Endodermal cell (in vitro differentiated cells): ENCODE measurements at regions not wholly inside any gene's neighbourhood (a gene's known extent, or its start where the extent isn't known, plus 50 kb on each side); places are given as distances from the start of the nearest gene placed in this dataset.

Experiments
- DNase-seq: peaks from one replicate; pipeline ENCODE4 v3.0.0-alpha.2; 2017
- H3K27ac ChIP-seq: 2 replicates; pipeline ENCODE4 v1.5.1; 2013; ENCODE audit warnings: mild to moderate bottlenecking, low read depth, low read length, moderate library complexity
- H3K27me3 ChIP-seq: 2 replicates; pipeline ENCODE4 v1.6.1; 2013; ENCODE audit warnings: mild to moderate bottlenecking, low read length, moderate library complexity; ENCODE audit not compliant: insufficient read depth, control insufficient read depth, poor library complexity, severe bottlenecking
- H3K36me3 ChIP-seq: 2 replicates; pipeline ENCODE4 v1.7.0; 2013; ENCODE audit warnings: mild to moderate bottlenecking, low read length, moderate library complexity; ENCODE audit not compliant: control insufficient read depth, insufficient read depth
- H3K4me1 ChIP-seq: one replicate; pipeline ENCODE4 v1.7.0; 2013; ENCODE audit warnings: low read length; ENCODE audit not compliant: control insufficient read depth, insufficient read depth
- H3K4me3 ChIP-seq: 2 replicates; pipeline ENCODE4 v1.5.1; 2013; ENCODE audit warnings: mild to moderate bottlenecking, low read length, moderate library complexity
- H3K9ac ChIP-seq: 2 replicates; pipeline ENCODE4 v1.6.1; 2013; ENCODE audit warnings: mild to moderate bottlenecking, low read length, moderate library complexity; ENCODE audit not compliant: poor library complexity, severe bottlenecking; ENCODE audit errors: extremely low read depth
- H3K9me3 ChIP-seq: 2 replicates; pipeline ENCODE4 v1.6.1; 2013; ENCODE audit warnings: mild to moderate bottlenecking, low read length, moderate library complexity; ENCODE audit not compliant: control insufficient read depth
- H3K27ac Mint-ChIP-seq: 2 replicates; pipeline ENCODE4 v1.8.0; 2020; ENCODE audit warnings: mixed read lengths
- H3K27me3 Mint-ChIP-seq: 2 replicates; pipeline ENCODE4 v1.8.0; 2021; ENCODE audit warnings: mild to moderate bottlenecking, mixed read lengths; ENCODE audit not compliant: insufficient read depth
- H3K36me3 Mint-ChIP-seq: 2 replicates; pipeline ENCODE4 v1.8.0; 2020; ENCODE audit warnings: low read depth, mixed read lengths
- H3K4me1 Mint-ChIP-seq: 2 replicates; pipeline ENCODE4 v1.8.0; 2020; ENCODE audit warnings: mixed read lengths
- H3K4me3 Mint-ChIP-seq: 2 replicates; pipeline ENCODE4 v1.8.0; 2020; ENCODE audit warnings: mild to moderate bottlenecking, moderate library complexity, mixed read lengths
- H3K9me3 Mint-ChIP-seq: 2 replicates; pipeline ENCODE4 v1.8.0; 2020; ENCODE audit warnings: mild to moderate bottlenecking, mixed read lengths
- CTCF ChIP-seq: fragments of 200-600 bp; sonication (generic); conservative IDR thresholded peaks from 2 replicates; pipeline ENCODE4 v1.5.0; 2021; ENCODE audit warnings: antibody characterized with exemption, mild to moderate bottlenecking
- WGBS, 2 experiments: methylation state at CpG; one replicate each; pipeline versions ENCODE4 v1.1.5 to v1.1.7; 2013; ENCODE audit warnings: missing lambda C conversion rate in 2 of 2, mixed read lengths in 1 of 2; ENCODE audit not compliant: insufficient coverage in 1 of 2, insufficient read length in 1 of 2; 5-methylcytosine and 5-hydroxymethylcytosine counted together

GRCh38 chr1:228825840-228826484 is 90.7 kb downstream of the RHOU start:
- no peak for DNase-seq
- Mint-ChIP-seq H3K36me3 (no peaks in the 10 kb centered on the region), H3K27ac (no peak overlapping the region), H3K4me3 (no peak overlapping the region), H3K4me1 (peaks cover 18% of the 10 kb centered on the region), H3K9me3 (no peaks in the 10 kb centered on the region), H3K27me3 (peaks cover 2% of the 10 kb centered on the region)
- Histone ChIP-seq H3K4me1 (no peaks in the 10 kb centered on the region), H3K36me3 (no peaks in the 10 kb centered on the region), H3K27ac (no peak overlapping the region), H3K9me3 (no peaks in the 10 kb centered on the region), H3K9ac (no peak overlapping the region), H3K27me3 (no peaks in the 10 kb centered on the region), H3K4me3 (no peak overlapping the region)
- WGBS, 2 experiments, result 91 to 100% methylated on average over 2 to 5 of the region's 5 CpGs
- TF ChIP-seq CTCF, result no peak

GRCh38 chr1:228827019-228827418 is 91.7 kb downstream of the RHOU start:
- H3K4me1 Mint-ChIP-seq, result peaks cover 18% of the 10 kb centered on the region
- Histone ChIP-seq H3K4me3 (no peak overlapping the region), H3K27ac (no peak overlapping the region), H3K9me3 (no peaks in the 10 kb centered on the region), H3K9ac (no peak overlapping the region), H3K36me3 (no peaks in the 10 kb centered on the region), H3K4me1 (no peaks in the 10 kb centered on the region), H3K27me3 (no peaks in the 10 kb centered on the region)
- no peaks in the 10 kb centered on the region for H3K36me3 Mint-ChIP-seq
- DNase-seq, result no peak
- no peak for TF ChIP-seq CTCF
- H3K27ac Mint-ChIP-seq, result no peak overlapping the region
- H3K4me3 Mint-ChIP-seq, result no peak overlapping the region
- peaks cover 2% of the 10 kb centered on the region for H3K27me3 Mint-ChIP-seq
- 45 to 75% methylated on average over 2 to 3 of the region's 3 CpGs for WGBS, 2 experiments
- no peaks in the 10 kb centered on the region for H3K9me3 Mint-ChIP-seq

- Mint-ChIP-seq H3K9me3 (no peaks in the 10 kb centered on the region), H3K27ac (no peak overlapping the region), H3K36me3 (no peaks in the 10 kb centered on the region), H3K27me3 (peaks cover 5% of the 10 kb centered on the region), H3K4me3 (no peak overlapping the region), H3K4me1 (peaks cover 18% of the 10 kb centered on the region)
- Histone ChIP-seq H3K27me3 (no peaks in the 10 kb centered on the region), H3K27ac (no peak overlapping the region), H3K9me3 (no peaks in the 10 kb centered on the region), H3K9ac (no peak overlapping the region), H3K4me3 (no peak overlapping the region), H3K36me3 (no peaks in the 10 kb centered on the region), H3K4me1 (no peaks in the 10 kb centered on the region)
- DNase-seq, result no peak
- no peak for TF ChIP-seq CTCF
Observed at GRCh38 chr1:228828151-228828550, 92.9 kb downstream of the RHOU start.
